K562 (cell line): ENCODE measurements at regions not wholly inside any gene's neighbourhood (a gene's known extent, or its start where the extent isn't known, plus 50 kb on each side); places are given as distances from the start of the nearest gene placed in this dataset.

Experiments used
- ATAC-seq: fragments of 200-7000 bp; cut with Tn5 transposase; 3 replicates; pipeline ENCODE4 v1.9.1; 2020; ENCODE audit warnings: moderate library complexity
- BruUV-seq: library from RNA; stranded (reverse); fragments of 400-500 nt; replicated peaks from 2 replicates; lab custom pipeline; 2021; lab: Mats Ljungman, UMichigan
- CTCF ChIA-PET: fragments of 300-600 bp; formaldehyde crosslinking; extraction: SDS; loops from one replicate; lab custom pipeline; 2021; ENCODE audit warnings: low intra/inter-chr PET ratio; lab: Yijun Ruan, JAX
- POLR2A ChIA-PET: fragments of 300-600, 350-650 bp; sonication (Branson Sonifier 250); formaldehyde crosslinking; extraction: SDS; loops from one replicate; lab custom pipeline; 2021; ENCODE audit warnings: antibody characterized with exemption, inconsistent platforms; lab: Yijun Ruan, JAX
- DNase-seq, 4 experiments: peaks; one replicate each; pipeline versions ENCODE4 v3.0.0 to v3.0.0-alpha.2; 2011 to 2018; ENCODE audit warnings: low spot score in 3 of 4, mixed read lengths in 3 of 4; ENCODE audit errors: extremely low read depth in 1 of 4
- FAIRE-seq: peaks from 2 replicates; lab custom pipeline; 2011; peaks lifted over from hg19 to GRCh38; lab: Jason Lieb, UNC
- H2AFZ ChIP-seq: 2 replicates; pipeline ENCODE4 v1.6.0; 2011; ENCODE audit warnings: low read depth, low read length, control low read depth, inconsistent platforms
- H3K27ac ChIP-seq: fragments of 200-600 bp; 3 replicates; pipeline ENCODE4 v1.8.0; 2011; ENCODE audit warnings: low read depth, mild to moderate bottlenecking, control low read depth, inconsistent platforms, low read length, moderate library complexity, mixed read lengths; ENCODE audit errors: extremely low read depth
- H3K27me3 ChIP-seq, 2 experiments: fragments of 300-600 bp in 1 of 2; 2 replicates in 1 of 2; 3 replicates in 1 of 2; pipeline versions ENCODE4 v1.6.0 to v1.8.0; 2011; ENCODE audit warnings: inconsistent platforms in 2 of 2, low read length in 2 of 2, mild to moderate bottlenecking in 1 of 2, mixed read lengths in 1 of 2, moderate library complexity in 1 of 2; ENCODE audit not compliant: control insufficient read depth in 2 of 2, insufficient read depth in 2 of 2
- H3K36me3 ChIP-seq: fragments of 300-600 bp; 3 replicates; pipeline ENCODE4 v1.8.0; 2011; ENCODE audit warnings: mild to moderate bottlenecking, low read length, inconsistent platforms; ENCODE audit not compliant: control insufficient read depth, insufficient read depth
- H3K4me1 ChIP-seq, 2 experiments: fragments of 200-600 bp in 1 of 2; replicated peaks in 1 of 2; 2 replicates in 1 of 2; 3 replicates in 1 of 2; pipeline versions ENCODE4 v1.5.1 to v1.8.0; 2011; ENCODE audit warnings: inconsistent platforms in 2 of 2, low read length in 2 of 2, mild to moderate bottlenecking in 1 of 2, mixed read lengths in 1 of 2, moderate library complexity in 1 of 2; ENCODE audit not compliant: control insufficient read depth in 2 of 2, insufficient read depth in 2 of 2
- H3K4me2 ChIP-seq: 2 replicates; pipeline ENCODE4 v1.6.1; 2011; ENCODE audit warnings: low read length, control low read depth, inconsistent platforms, mixed read lengths; ENCODE audit not compliant: insufficient read depth
- H3K4me3 ChIP-seq: fragments of 200-600 bp; sonication (generic), shearing (Covaris generic); 2 replicates; pipeline ENCODE4 v1.5.1; 2016; ENCODE audit warnings: control low read depth, inconsistent platforms
- H3K79me2 ChIP-seq: fragments of 200-600 bp; 3 replicates; pipeline ENCODE4 v1.8.0; 2011; ENCODE audit warnings: low read length, inconsistent platforms; ENCODE audit not compliant: control insufficient read depth, insufficient read depth
- H3K9ac ChIP-seq, 2 experiments: 2 replicates each; pipeline versions ENCODE4 v1.6.0 to v1.6.1; 2011; ENCODE audit warnings: low read depth in 2 of 2, low read length in 2 of 2, control low read depth in 1 of 2, inconsistent platforms in 1 of 2, mild to moderate bottlenecking in 1 of 2, mixed read lengths in 1 of 2; ENCODE audit not compliant: insufficient read depth in 1 of 2
- H3K9me1 ChIP-seq: one replicate; pipeline ENCODE4 v1.6.0; 2011; ENCODE audit warnings: inconsistent platforms, mild to moderate bottlenecking, low read length, moderate library complexity; ENCODE audit not compliant: control insufficient read depth, insufficient read depth
- H3K9me3 ChIP-seq: replicated peaks from 2 replicates; pipeline ENCODE4 v1.5.1; 2011; ENCODE audit warnings: low read depth, low read length, inconsistent platforms; ENCODE audit not compliant: control insufficient read depth, insufficient read depth
- H4K20me1 ChIP-seq: replicated peaks from 2 replicates; pipeline ENCODE4 v1.6.1; 2011; ENCODE audit warnings: low read length, inconsistent platforms, mixed read lengths; ENCODE audit not compliant: control insufficient read depth, insufficient read depth
- DDX20 ChIP-seq: fragments of 450-650 bp; IDR thresholded peaks from 2 replicates; pipeline ENCODE4 v1.6.1; 2016; ENCODE audit warnings: missing genetic modification characterization, low read depth, mild to moderate bottlenecking, missing compliant biosample characterization, moderate library complexity
- KLF6 ChIP-seq: fragments of 250-450 bp; sonication (Bioruptor Pico); IDR thresholded peaks from 2 replicates; pipeline ENCODE4 v1.4.0; 2020; ENCODE audit warnings: mild to moderate bottlenecking, moderate library complexity, borderline replicate concordance
- WGBS: fragments of 100-300 bp; shearing (Covaris generic); methylation state at CpG from one replicate; pipeline ENCODE4 v1.1.6; 2016; ENCODE audit warnings: low coverage, mixed read lengths; ENCODE audit not compliant: insufficient coverage; ENCODE audit errors: missing lambda C conversion rate; 5-methylcytosine and 5-hydroxymethylcytosine counted together
- in situ Hi-C: fragments of 300-500 bp; cut with MboI; formaldehyde crosslinking; loops from 4 replicates; pipeline ENCODE4 v1.15.0; 2018; ENCODE audit warnings: inconsistent platforms, mixed read lengths
- intact Hi-C: fragments of 100-400 bp; cut with micrococcal nuclease; formaldehyde crosslinking; loops from 2 replicates; pipeline ENCODE4 v1.14.2; 2022
- TF ChIP-seq, protein P1 (sequence below): IDR thresholded peaks from 2 replicates; pipeline ENCODE4 v1.6.1; 2011; ENCODE audit warnings: borderline replicate concordance, low read depth, mild to moderate bottlenecking, moderate library complexity, low read length; ENCODE audit not compliant: insufficient read depth, poor library complexity, severe bottlenecking
- TF ChIP-seq, protein P2 (sequence below), 2 experiments: fragments of 450-650 bp in 1 of 2; sonication (generic) in 1 of 2; formaldehyde crosslinking in 1 of 2; IDR thresholded peaks; 2 replicates each; pipeline versions ENCODE4 v1.7.1 to v1.9.0; 2016 to 2022; ENCODE audit warnings: inconsistent platforms in 1 of 2, mild to moderate bottlenecking in 1 of 2, missing genetic modification reagents in 1 of 2

DNA sequence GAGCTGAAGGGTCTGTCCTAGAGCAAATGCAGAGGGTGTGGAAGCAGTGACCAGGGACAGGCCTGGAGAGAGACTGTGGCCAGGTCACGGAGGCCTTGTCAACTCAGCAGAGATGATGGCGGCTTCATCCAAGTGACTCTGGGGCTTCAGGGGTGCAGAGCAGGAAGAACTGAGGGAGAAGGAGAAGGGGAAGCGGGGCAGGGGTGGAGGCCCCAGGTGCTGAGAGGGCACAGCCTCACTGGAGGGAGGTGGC, 299.1 kb downstream of the ZNF536 start:
- Histone ChIP-seq H3K9me1 (no peaks in the 10 kb centered on the region), H3K4me3 (no peak overlapping the region), H2AFZ (no peak overlapping the region), H3K79me2 (no peaks in the 10 kb centered on the region), H3K9ac (no peak overlapping the region), H4K20me1 (peaks cover 17% of the 10 kb centered on the region), H3K27me3 (peaks cover 3 to 31% of the 10 kb centered on the region in 2 experiments; a peak in 2 of 5 replicates), H3K4me2 (no peak overlapping the region), H3K36me3 (no peaks in the 10 kb centered on the region), H3K27ac (no peak overlapping the region), H3K4me1 (peaks cover 0 to 5% of the 10 kb centered on the region in 2 experiments; a peak in 1 of 5 replicates), H3K9me3 (no peaks in the 10 kb centered on the region)
- TF ChIP-seq, protein P1, sequence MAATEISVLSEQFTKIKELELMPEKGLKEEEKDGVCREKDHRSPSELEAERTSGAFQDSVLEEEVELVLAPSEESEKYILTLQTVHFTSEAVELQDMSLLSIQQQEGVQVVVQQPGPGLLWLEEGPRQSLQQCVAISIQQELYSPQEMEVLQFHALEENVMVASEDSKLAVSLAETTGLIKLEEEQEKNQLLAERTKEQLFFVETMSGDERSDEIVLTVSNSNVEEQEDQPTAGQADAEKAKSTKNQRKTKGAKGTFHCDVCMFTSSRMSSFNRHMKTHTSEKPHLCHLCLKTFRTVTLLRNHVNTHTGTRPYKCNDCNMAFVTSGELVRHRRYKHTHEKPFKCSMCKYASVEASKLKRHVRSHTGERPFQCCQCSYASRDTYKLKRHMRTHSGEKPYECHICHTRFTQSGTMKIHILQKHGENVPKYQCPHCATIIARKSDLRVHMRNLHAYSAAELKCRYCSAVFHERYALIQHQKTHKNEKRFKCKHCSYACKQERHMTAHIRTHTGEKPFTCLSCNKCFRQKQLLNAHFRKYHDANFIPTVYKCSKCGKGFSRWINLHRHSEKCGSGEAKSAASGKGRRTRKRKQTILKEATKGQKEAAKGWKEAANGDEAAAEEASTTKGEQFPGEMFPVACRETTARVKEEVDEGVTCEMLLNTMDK = no peak
- TF ChIP-seq KLF6 (no peak), DDX20 (tag) (no peak)
- TF ChIP-seq, protein P2, sequence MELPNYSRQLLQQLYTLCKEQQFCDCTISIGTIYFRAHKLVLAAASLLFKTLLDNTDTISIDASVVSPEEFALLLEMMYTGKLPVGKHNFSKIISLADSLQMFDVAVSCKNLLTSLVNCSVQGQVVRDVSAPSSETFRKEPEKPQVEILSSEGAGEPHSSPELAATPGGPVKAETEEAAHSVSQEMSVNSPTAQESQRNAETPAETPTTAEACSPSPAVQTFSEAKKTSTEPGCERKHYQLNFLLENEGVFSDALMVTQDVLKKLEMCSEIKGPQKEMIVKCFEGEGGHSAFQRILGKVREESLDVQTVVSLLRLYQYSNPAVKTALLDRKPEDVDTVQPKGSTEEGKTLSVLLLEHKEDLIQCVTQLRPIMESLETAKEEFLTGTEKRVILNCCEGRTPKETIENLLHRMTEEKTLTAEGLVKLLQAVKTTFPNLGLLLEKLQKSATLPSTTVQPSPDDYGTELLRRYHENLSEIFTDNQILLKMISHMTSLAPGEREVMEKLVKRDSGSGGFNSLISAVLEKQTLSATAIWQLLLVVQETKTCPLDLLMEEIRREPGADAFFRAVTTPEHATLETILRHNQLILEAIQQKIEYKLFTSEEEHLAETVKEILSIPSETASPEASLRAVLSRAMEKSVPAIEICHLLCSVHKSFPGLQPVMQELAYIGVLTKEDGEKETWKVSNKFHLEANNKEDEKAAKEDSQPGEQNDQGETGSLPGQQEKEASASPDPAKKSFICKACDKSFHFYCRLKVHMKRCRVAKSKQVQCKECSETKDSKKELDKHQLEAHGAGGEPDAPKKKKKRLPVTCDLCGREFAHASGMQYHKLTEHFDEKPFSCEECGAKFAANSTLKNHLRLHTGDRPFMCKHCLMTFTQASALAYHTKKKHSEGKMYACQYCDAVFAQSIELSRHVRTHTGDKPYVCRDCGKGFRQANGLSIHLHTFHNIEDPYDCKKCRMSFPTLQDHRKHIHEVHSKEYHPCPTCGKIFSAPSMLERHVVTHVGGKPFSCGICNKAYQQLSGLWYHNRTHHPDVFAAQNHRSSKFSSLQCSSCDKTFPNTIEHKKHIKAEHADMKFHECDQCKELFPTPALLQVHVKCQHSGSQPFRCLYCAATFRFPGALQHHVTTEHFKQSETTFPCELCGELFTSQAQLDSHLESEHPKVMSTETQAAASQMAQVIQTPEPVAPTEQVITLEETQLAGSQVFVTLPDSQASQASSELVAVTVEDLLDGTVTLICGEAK (IDR thresholded peaks at IDR 0.05) = no peak
- TF ChIP-seq, protein P2 (CRISPR knock-in tag; IDR thresholded peaks at IDR 0.05) = no peak
- no peak for DNase-seq
- intact Hi-C loops = no loop called here
- in situ Hi-C loops = no loop called here
- POLR2A ChIA-PET = no interaction called here
- CTCF ChIA-PET = no interaction called here
- no peak for FAIRE-seq
- BruUV-seq = no TSS peak
- WGBS = 0% methylated on average over 2 of the region's 3 CpGs
- no peak for ATAC-seq
